HepG2 (cell line): ENCODE measurements at regions not wholly inside any gene's neighbourhood (a gene's known extent, or its start where the extent isn't known, plus 50 kb on each side); places are given as distances from the start of the nearest gene placed in this dataset.

Experiments
- CBX5 ChIP-seq: sonication (generic); formaldehyde crosslinking; IDR thresholded peaks from 2 replicates; pipeline ENCODE4 v1.4.0; 2020; ENCODE audit warnings: missing genetic modification reagents, borderline replicate concordance
- KLF6 ChIP-seq: IDR thresholded peaks from 2 replicates; pipeline ENCODE4 v1.8.0; 2016; ENCODE audit warnings: missing biosample characterization, missing genetic modification reagents
- MAFF ChIP-seq: IDR thresholded peaks from 2 replicates; pipeline ENCODE4 v1.6.1; 2011; ENCODE audit warnings: low read depth, low read length, improper control_type of control experiment
- RBM22 ChIP-seq: fragments of 200-400 bp; formaldehyde crosslinking; optimal IDR thresholded peaks from 2 replicates; pipeline ENCODE3; 2017; ENCODE audit warnings: mild to moderate bottlenecking, low read length, moderate library complexity
- RFX5 ChIP-seq: IDR thresholded peaks from 2 replicates; pipeline ENCODE4 v1.6.1; 2011; ENCODE audit warnings: low read depth, low read length, improper control_type of control experiment
- TAF15 ChIP-seq: fragments of 200-400 bp; formaldehyde crosslinking; IDR thresholded peaks from one replicate; pipeline ENCODE4 v1.6.1; 2018; ENCODE audit warnings: mild to moderate bottlenecking, low read depth, low read length; ENCODE audit not compliant: poor library complexity, severe bottlenecking
- TEAD2 ChIP-seq: sonication (generic); formaldehyde crosslinking; IDR thresholded peaks from 2 replicates; pipeline ENCODE4 v1.9.0; 2021; ENCODE audit warnings: missing genetic modification reagents
- ZNF143 ChIP-seq: sonication (generic); formaldehyde crosslinking; IDR thresholded peaks from 2 replicates; pipeline ENCODE4 v1.4.0; 2020; ENCODE audit warnings: missing genetic modification reagents
- ZNF160 ChIP-seq: sonication (generic); formaldehyde crosslinking; IDR thresholded peaks from 2 replicates; pipeline ENCODE4 v1.8.0; 2022; ENCODE audit warnings: mild to moderate bottlenecking, inconsistent platforms, missing genetic modification reagents
- ZNF317 ChIP-seq: sonication (generic); formaldehyde crosslinking; IDR thresholded peaks from 2 replicates; pipeline ENCODE4 v1.5.0; 2020; ENCODE audit warnings: mild to moderate bottlenecking, missing genetic modification reagents
- ZNF619 ChIP-seq: sonication (generic); formaldehyde crosslinking; IDR thresholded peaks from 2 replicates; pipeline ENCODE4 v1.4.0; 2020; ENCODE audit warnings: mild to moderate bottlenecking, missing genetic modification reagents
- ZNF678 ChIP-seq: sonication (generic); formaldehyde crosslinking; IDR thresholded peaks from 2 replicates; pipeline ENCODE4 v1.4.0; 2020; ENCODE audit warnings: mild to moderate bottlenecking, missing genetic modification reagents
- ZNF777 ChIP-seq: sonication (generic); formaldehyde crosslinking; IDR thresholded peaks from 2 replicates; pipeline ENCODE4 v1.4.0; 2020; ENCODE audit warnings: missing genetic modification reagents
- TF ChIP-seq, protein P1 (sequence below): sonication (generic); formaldehyde crosslinking; IDR thresholded peaks from 2 replicates; pipeline ENCODE4 v1.4.0; 2020; ENCODE audit warnings: mild to moderate bottlenecking, missing genetic modification reagents
- TF ChIP-seq, protein P2 (sequence below): sonication (generic); formaldehyde crosslinking; IDR thresholded peaks from 2 replicates; pipeline ENCODE4 v1.8.0; 2022; ENCODE audit warnings: mild to moderate bottlenecking, missing genetic modification reagents, borderline replicate concordance
- TF ChIP-seq, protein P3 (sequence below), 2 experiments: fragments of 450-650 bp in 1 of 2; sonication (generic) in 1 of 2; formaldehyde crosslinking in 1 of 2; IDR thresholded peaks; 2 replicates each; pipeline versions ENCODE4 v1.6.1 to v1.8.0; 2016 to 2022; ENCODE audit warnings: antibody characterized with exemption in 1 of 2, mild to moderate bottlenecking in 1 of 2, missing genetic modification reagents in 1 of 2

DNA sequence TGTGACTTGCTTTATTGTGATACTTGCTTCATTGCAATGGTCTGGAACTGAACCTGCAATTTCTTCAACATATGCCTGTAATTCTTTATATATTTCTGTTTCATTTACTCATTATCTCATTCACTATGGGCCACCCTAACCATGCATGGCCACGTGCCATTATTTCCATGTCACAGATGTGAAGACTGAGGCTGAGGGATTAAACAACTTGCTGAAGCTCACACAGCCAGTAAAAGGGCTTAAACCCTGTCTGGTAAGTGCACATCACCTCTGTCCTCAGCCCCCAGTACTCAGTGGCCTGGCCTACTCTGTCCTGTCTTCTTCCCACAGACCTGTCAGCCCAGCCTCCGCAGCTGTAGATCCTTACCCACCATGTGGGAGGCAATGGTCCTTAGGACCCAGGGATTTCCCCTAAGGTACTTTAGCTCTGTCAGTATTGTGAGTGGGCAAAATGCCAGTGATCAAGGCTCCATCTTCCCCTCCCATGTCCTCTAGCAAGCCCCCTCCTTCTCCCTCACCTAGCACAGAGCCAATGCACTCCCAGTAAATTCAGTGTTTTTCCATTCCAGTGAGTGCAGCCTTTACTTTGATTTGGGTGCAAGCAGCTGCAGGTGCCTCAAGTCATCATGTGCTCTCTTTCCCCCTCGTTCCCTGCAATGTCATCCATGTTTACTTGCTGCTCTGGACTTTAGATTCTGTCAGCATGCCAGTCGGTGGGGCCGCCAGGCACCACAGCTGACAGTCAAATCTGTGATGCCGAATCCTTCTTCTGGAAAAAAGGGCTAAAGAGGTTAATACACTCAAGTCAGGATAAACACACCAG is 228.2 kb upstream of the PROX1 start (continued):
- TF ChIP-seq, protein P1, sequence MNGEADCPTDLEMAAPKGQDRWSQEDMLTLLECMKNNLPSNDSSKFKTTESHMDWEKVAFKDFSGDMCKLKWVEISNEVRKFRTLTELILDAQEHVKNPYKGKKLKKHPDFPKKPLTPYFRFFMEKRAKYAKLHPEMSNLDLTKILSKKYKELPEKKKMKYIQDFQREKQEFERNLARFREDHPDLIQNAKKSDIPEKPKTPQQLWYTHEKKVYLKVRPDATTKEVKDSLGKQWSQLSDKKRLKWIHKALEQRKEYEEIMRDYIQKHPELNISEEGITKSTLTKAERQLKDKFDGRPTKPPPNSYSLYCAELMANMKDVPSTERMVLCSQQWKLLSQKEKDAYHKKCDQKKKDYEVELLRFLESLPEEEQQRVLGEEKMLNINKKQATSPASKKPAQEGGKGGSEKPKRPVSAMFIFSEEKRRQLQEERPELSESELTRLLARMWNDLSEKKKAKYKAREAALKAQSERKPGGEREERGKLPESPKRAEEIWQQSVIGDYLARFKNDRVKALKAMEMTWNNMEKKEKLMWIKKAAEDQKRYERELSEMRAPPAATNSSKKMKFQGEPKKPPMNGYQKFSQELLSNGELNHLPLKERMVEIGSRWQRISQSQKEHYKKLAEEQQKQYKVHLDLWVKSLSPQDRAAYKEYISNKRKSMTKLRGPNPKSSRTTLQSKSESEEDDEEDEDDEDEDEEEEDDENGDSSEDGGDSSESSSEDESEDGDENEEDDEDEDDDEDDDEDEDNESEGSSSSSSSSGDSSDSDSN (CRISPR knock-in tag), result no peak; the same call in 1 of the 2 replicates
- TF ChIP-seq, protein P2, sequence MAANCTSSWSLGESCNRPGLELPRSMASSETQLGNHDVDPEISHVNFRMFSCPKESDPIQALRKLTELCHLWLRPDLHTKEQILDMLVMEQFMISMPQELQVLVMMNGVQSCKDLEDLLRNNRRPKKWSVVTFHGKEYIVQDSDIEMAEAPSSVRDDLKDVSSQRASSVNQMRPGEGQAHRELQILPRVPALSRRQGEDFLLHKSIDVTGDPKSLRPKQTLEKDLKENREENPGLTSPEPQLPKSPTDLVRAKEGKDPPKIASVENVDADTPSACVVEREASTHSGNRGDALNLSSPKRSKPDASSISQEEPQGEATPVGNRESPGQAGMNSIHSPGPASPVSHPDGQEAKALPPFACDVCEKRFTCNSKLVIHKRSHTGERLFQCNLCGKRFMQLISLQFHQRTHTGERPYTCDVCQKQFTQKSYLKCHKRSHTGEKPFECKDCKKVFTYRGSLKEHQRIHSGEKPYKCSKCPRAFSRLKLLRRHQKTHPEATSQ (CRISPR knock-in tag), result peak; percentile 83; the same call in 1 of the 2 replicates
- TF ChIP-seq ZNF619, result 0 out of 2 replicates have a peak, but pooled peaks have one; percentile 35
- TF ChIP-seq CBX5 (CRISPR knock-in tag), result peak; percentile 82
- TF ChIP-seq ZNF678, result no peak
- 0 out of 2 replicates have a peak, but pooled peaks have one; percentile 61 for TF ChIP-seq ZNF160
- TF ChIP-seq ZNF777 (CRISPR knock-in tag), result no peak; the same call in 1 of the 2 replicates
- no peak for TF ChIP-seq TAF15
- TF ChIP-seq ZNF317 (CRISPR knock-in tag), result peak; percentile 87
- peak; percentile 44; the same call in 1 of the 2 replicates for TF ChIP-seq ZNF143 (CRISPR knock-in tag)
- 0 out of 2 replicates have a peak, but pooled peaks have one; percentile 35 for TF ChIP-seq MAFF
- no peak for TF ChIP-seq RFX5
- TF ChIP-seq, protein P3, sequence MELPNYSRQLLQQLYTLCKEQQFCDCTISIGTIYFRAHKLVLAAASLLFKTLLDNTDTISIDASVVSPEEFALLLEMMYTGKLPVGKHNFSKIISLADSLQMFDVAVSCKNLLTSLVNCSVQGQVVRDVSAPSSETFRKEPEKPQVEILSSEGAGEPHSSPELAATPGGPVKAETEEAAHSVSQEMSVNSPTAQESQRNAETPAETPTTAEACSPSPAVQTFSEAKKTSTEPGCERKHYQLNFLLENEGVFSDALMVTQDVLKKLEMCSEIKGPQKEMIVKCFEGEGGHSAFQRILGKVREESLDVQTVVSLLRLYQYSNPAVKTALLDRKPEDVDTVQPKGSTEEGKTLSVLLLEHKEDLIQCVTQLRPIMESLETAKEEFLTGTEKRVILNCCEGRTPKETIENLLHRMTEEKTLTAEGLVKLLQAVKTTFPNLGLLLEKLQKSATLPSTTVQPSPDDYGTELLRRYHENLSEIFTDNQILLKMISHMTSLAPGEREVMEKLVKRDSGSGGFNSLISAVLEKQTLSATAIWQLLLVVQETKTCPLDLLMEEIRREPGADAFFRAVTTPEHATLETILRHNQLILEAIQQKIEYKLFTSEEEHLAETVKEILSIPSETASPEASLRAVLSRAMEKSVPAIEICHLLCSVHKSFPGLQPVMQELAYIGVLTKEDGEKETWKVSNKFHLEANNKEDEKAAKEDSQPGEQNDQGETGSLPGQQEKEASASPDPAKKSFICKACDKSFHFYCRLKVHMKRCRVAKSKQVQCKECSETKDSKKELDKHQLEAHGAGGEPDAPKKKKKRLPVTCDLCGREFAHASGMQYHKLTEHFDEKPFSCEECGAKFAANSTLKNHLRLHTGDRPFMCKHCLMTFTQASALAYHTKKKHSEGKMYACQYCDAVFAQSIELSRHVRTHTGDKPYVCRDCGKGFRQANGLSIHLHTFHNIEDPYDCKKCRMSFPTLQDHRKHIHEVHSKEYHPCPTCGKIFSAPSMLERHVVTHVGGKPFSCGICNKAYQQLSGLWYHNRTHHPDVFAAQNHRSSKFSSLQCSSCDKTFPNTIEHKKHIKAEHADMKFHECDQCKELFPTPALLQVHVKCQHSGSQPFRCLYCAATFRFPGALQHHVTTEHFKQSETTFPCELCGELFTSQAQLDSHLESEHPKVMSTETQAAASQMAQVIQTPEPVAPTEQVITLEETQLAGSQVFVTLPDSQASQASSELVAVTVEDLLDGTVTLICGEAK (IDR thresholded peaks at IDR 0.05), result no peak
- TF ChIP-seq, protein P3 (CRISPR knock-in tag; IDR thresholded peaks at IDR 0.05), result no peak
- peak; percentile 37; the same call in 1 of the 2 replicates for TF ChIP-seq KLF6
- TF ChIP-seq RBM22, result no peak
- TF ChIP-seq TEAD2 (CRISPR knock-in tag), result no peak
